ENCODE measurements at regions not wholly inside any gene's neighbourhood (a gene's known extent, or its start where the extent isn't known, plus 50 kb on each side); places are given as distances from the start of the nearest gene placed in this dataset.

GRCh38 chr2:188813857-188814256, 160.3 kb upstream of the COL3A1 start:
- H3K4me1 Mint-ChIP-seq, result no peaks in the 10 kb centered on the region
- ChIA-PET POLR2A (no interaction called here), CTCF (no interaction called here)
- no peak overlapping the region for H3K4me3 Mint-ChIP-seq
- DNase-seq (ENCODE audit: low spot score) (no peak), ATAC-seq (peak; percentile 41)
- H3K9me3 Mint-ChIP-seq, result no peaks in the 10 kb centered on the region
- no peaks in the 10 kb centered on the region for H3K27me3 Mint-ChIP-seq (ENCODE audit: low read depth)
- no peaks in the 10 kb centered on the region for H3K36me3 Mint-ChIP-seq
- H3K27ac Mint-ChIP-seq, result no peak overlapping the region
- TF ChIP-seq STAT6 (CRISPR knock-in tag; conservative IDR thresholded peaks at IDR 0.05; ENCODE audit: low read depth), result no peak
- TF ChIP-seq ZBTB21 (CRISPR knock-in tag; IDR thresholded peaks at IDR 0.05; ENCODE audit: borderline replicate concordance), result no peak
- TF ChIP-seq ZNF512 (CRISPR knock-in tag; IDR thresholded peaks at IDR 0.05; ENCODE audit: borderline replicate concordance), result no peak
- TF ChIP-seq JUN (CRISPR knock-in tag; IDR thresholded peaks at IDR 0.05), result no peak
- no peak for TF ChIP-seq AFF4 (CRISPR knock-in tag; IDR thresholded peaks at IDR 0.05; ENCODE audit: borderline replicate concordance)
- no peak for TF ChIP-seq FOXP1 (CRISPR knock-in tag; IDR thresholded peaks at IDR 0.05; ENCODE audit: borderline replicate concordance)
- TF ChIP-seq ATF6 (CRISPR knock-in tag; IDR thresholded peaks at IDR 0.05), result no peak
- TF ChIP-seq SMAD4 (CRISPR knock-in tag; IDR thresholded peaks at IDR 0.05), result no peak
- TF ChIP-seq ZMAT4 (CRISPR knock-in tag; IDR thresholded peaks at IDR 0.05), result no peak

GRCh38 chr2:188819011-188819410, 155.2 kb upstream of the COL3A1 start:
- DNase-seq (ENCODE audit: low spot score) (no peak), ATAC-seq (no peak)
- no peak overlapping the region for H3K27ac Mint-ChIP-seq
- no peak overlapping the region for H3K4me3 Mint-ChIP-seq
- ChIA-PET CTCF (no interaction called here), POLR2A (no interaction called here)
- H3K4me1 Mint-ChIP-seq, result no peaks in the 10 kb centered on the region
- H3K9me3 Mint-ChIP-seq, result peaks cover 15% of the 10 kb centered on the region
- H3K36me3 Mint-ChIP-seq, result no peaks in the 10 kb centered on the region
- no peaks in the 10 kb centered on the region for H3K27me3 Mint-ChIP-seq (ENCODE audit: low read depth)
- TF ChIP-seq ZBTB43 (CRISPR knock-in tag; IDR thresholded peaks at IDR 0.05), result no peak
- no peak for TF ChIP-seq GTF2I (CRISPR knock-in tag; conservative IDR thresholded peaks at IDR 0.05)
- TF ChIP-seq RELA (CRISPR knock-in tag; IDR thresholded peaks at IDR 0.05; ENCODE audit: borderline replicate concordance), result no peak
- no peak for TF ChIP-seq FOXP1 (CRISPR knock-in tag; IDR thresholded peaks at IDR 0.05; ENCODE audit: borderline replicate concordance)
- TF ChIP-seq ERG (CRISPR knock-in tag; IDR thresholded peaks at IDR 0.05), result no peak
- TF ChIP-seq NR1H2 (CRISPR knock-in tag; IDR thresholded peaks at IDR 0.05), result no peak
- no peak for TF ChIP-seq ZNF423 (CRISPR knock-in tag; IDR thresholded peaks at IDR 0.05)
- no peak for TF ChIP-seq AR (CRISPR knock-in tag; IDR thresholded peaks at IDR 0.05)
- TF ChIP-seq ATF2 (CRISPR knock-in tag; IDR thresholded peaks at IDR 0.05; ENCODE audit: borderline replicate concordance, low read depth), result no peak

Data from WTC11 (cell line).